ENCODE measurements at regions not wholly inside any gene's neighbourhood (a gene's known extent, or its start where the extent isn't known, plus 50 kb on each side); places are given as distances from the start of the nearest gene placed in this dataset.

DNA sequence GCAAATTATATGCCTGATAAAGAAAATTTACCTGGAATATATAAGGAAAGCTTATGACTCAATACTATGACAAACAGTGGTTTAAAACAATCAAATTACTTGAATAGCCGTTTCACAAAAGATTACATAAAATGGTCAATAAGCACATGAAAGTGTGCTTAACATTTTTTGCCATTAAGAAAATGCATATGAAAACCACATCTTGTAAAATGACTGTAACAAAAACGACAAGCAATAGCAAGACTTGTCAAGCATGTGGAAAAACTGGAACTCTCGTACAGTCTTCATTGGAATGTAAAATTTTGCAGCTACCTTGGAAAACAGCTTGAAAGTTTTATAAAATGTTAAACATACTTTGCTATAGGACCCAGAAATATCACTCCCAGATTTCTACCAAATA is 1110.3 kb downstream of the NAALADL2 start:
- in situ Hi-C loops (cut with MboI; ENCODE audit: low pct_unique_long_range_greater_than_20kb, low sequenced_read_pairs, unreplicated experiment): no loop called here
- no peak for DNase-seq (ENCODE audit: low spot score)
- no peak for TF ChIP-seq CTCF (IDR thresholded peaks at IDR 0.05; ENCODE audit: extremely low read depth, insufficient read depth, missing control alignments)

GRCh38 chr3:175965036-175965435 is 1105.9 kb downstream of the NAALADL2 start:
- in situ Hi-C loops (cut with MboI; ENCODE audit: low pct_unique_long_range_greater_than_20kb, low sequenced_read_pairs, unreplicated experiment): no loop called here
- no peak for DNase-seq (ENCODE audit: low spot score)
- TF ChIP-seq CTCF (IDR thresholded peaks at IDR 0.05; ENCODE audit: extremely low read depth, insufficient read depth, missing control alignments): no peak

DNA sequence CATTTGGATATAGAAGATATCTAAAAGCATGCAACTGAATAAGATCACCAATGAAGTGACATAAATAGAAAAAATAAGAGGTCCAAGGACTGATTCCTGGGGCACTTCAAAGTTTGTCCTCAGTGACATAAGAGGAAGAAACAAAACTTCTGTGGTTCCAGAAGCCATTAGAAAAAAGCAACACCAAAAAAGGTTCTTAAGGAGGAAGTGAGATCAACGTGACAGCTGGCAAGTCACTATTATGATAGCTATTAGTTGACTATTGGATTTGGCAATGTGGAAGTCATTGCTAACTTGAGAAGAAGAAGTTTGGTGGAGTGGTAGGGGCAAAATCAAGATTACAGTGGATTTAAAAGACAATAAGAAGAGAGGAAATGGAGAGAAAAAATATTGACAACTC is 1098.3 kb downstream of the NAALADL2 start:
- no peak for TF ChIP-seq CTCF (IDR thresholded peaks at IDR 0.05; ENCODE audit: extremely low read depth, insufficient read depth, missing control alignments)
- no peak for DNase-seq (ENCODE audit: low spot score)
- in situ Hi-C loops (cut with MboI; ENCODE audit: low pct_unique_long_range_greater_than_20kb, low sequenced_read_pairs, unreplicated experiment): no loop called here

DNA sequence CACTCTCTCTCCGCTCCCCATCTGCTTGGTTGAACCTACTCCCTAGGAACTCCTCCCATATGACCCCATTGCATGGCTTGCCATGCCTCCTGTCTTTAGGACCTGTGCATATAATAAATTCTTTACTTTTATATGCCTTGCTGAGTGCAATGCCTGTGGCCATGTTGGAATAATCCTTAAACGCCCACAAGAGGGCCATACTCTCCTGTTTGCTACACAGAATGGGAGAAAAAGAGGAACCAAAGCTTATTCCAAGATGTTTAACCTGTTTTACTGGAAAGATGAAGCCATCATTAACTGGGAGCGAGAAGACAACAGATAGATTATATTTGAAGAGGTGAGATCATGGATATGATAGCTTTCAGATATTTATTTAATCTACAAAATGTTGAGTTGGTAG is 1097.8 kb downstream of the NAALADL2 start:
- no peak for DNase-seq (ENCODE audit: low spot score)
- in situ Hi-C loops (cut with MboI; ENCODE audit: low pct_unique_long_range_greater_than_20kb, low sequenced_read_pairs, unreplicated experiment): no loop called here
- no peak for TF ChIP-seq CTCF (IDR thresholded peaks at IDR 0.05; ENCODE audit: extremely low read depth, insufficient read depth, missing control alignments)

GRCh38 chr3:175951047-175951694 is 1092.0 kb downstream of the NAALADL2 start:
- in situ Hi-C loops (cut with MboI; ENCODE audit: low pct_unique_long_range_greater_than_20kb, low sequenced_read_pairs, unreplicated experiment): no loop called here
- no peak for TF ChIP-seq CTCF (IDR thresholded peaks at IDR 0.05; ENCODE audit: extremely low read depth, insufficient read depth, missing control alignments)
- DNase-seq (ENCODE audit: low spot score): no peak

GRCh38 chr3:175948041-175948440 is 1088.9 kb downstream of the NAALADL2 start:
- in situ Hi-C loops (cut with MboI; ENCODE audit: low pct_unique_long_range_greater_than_20kb, low sequenced_read_pairs, unreplicated experiment): no loop called here
- no peak for TF ChIP-seq CTCF (IDR thresholded peaks at IDR 0.05; ENCODE audit: extremely low read depth, insufficient read depth, missing control alignments)
- no peak for DNase-seq (ENCODE audit: low spot score)

Measured in GM13977 (cell line).